GM23248 (cell line): ENCODE measurements at regions not wholly inside any gene's neighbourhood (a gene's known extent, or its start where the extent isn't known, plus 50 kb on each side); places are given as distances from the start of the nearest gene placed in this dataset.
"Not testable (repeated sequence)": the region's sequence is repeated elsewhere in the genome, so short reads cannot be mapped to it uniquely, and the experiment has no call there.

Source experiments
- DNase-seq: peaks from one replicate; pipeline ENCODE4 v3.0.0-alpha.2; 2015
- H2AFZ ChIP-seq: fragments of 200-600 bp; sonication (generic); 2 replicates; pipeline ENCODE4 v1.6.1; 2016; ENCODE audit warnings: antibody characterized with exemption
- H3F3A ChIP-seq: fragments of 200-600 bp; sonication (generic); 2 replicates; pipeline ENCODE4 v1.6.1; 2016; ENCODE audit warnings: mild to moderate bottlenecking, antibody characterized with exemption, mixed run types; ENCODE audit not compliant: insufficient read depth
- H3K27ac ChIP-seq: fragments of 200-600 bp; sonication (generic); 2 replicates; pipeline ENCODE4 v1.5.1; 2016; ENCODE audit warnings: mild to moderate bottlenecking
- H3K27me3 ChIP-seq: fragments of 200-600 bp; sonication (generic); replicated peaks from 2 replicates; pipeline ENCODE4 v1.6.1; 2016; ENCODE audit warnings: mild to moderate bottlenecking; ENCODE audit not compliant: insufficient read depth
- H3K36me3 ChIP-seq: fragments of 200-600 bp; sonication (generic); 2 replicates; pipeline ENCODE4 v1.6.1; 2016; ENCODE audit warnings: low read depth, mild to moderate bottlenecking
- H3K4me1 ChIP-seq: fragments of 200-600 bp; sonication (generic); 2 replicates; pipeline ENCODE4 v1.6.1; 2016; ENCODE audit warnings: mild to moderate bottlenecking; ENCODE audit not compliant: insufficient read depth
- H3K4me2 ChIP-seq: fragments of 200-600 bp; sonication (generic); one replicate; pipeline ENCODE4 v1.6.1; 2016; ENCODE audit warnings: mild to moderate bottlenecking; ENCODE audit not compliant: unreplicated experiment
- H3K4me3 ChIP-seq: fragments of 200-600 bp; sonication (generic); 2 replicates; pipeline ENCODE4 v1.5.1; 2016; ENCODE audit warnings: mild to moderate bottlenecking
- H3K79me2 ChIP-seq: fragments of 200-600 bp; sonication (generic); 2 replicates; pipeline ENCODE4 v1.6.1; 2016; ENCODE audit warnings: mild to moderate bottlenecking; ENCODE audit not compliant: insufficient read depth
- H3K9ac ChIP-seq: fragments of 200-600 bp; sonication (generic); 2 replicates; pipeline ENCODE4 v1.6.1; 2016; ENCODE audit warnings: mild to moderate bottlenecking
- H3K9me2 ChIP-seq: fragments of 200-600 bp; sonication (generic); 2 replicates; pipeline ENCODE4 v1.6.1; 2016; ENCODE audit warnings: mixed run types, mild to moderate bottlenecking, moderate library complexity; ENCODE audit not compliant: insufficient read depth
- H3K9me3 ChIP-seq: fragments of 200-600 bp; sonication (generic); one replicate; pipeline ENCODE4 v1.6.1; 2017; ENCODE audit warnings: low read depth
- H4K20me1 ChIP-seq: fragments of 200-600 bp; sonication (generic); 2 replicates; pipeline ENCODE4 v1.6.0; 2016; ENCODE audit not compliant: insufficient read depth
- EZH2 ChIP-seq: fragments of 200-600 bp; sonication (generic); IDR thresholded peaks from 2 replicates; pipeline ENCODE4 v1.6.1; 2018; ENCODE audit warnings: antibody characterized with exemption, mild to moderate bottlenecking; ENCODE audit not compliant: insufficient read depth, poor library complexity, severe bottlenecking
- EZH2phosphoT487 ChIP-seq: fragments of 200-600 bp; sonication (generic); IDR thresholded peaks from 2 replicates; pipeline ENCODE4 v1.6.1; 2018; ENCODE audit warnings: antibody characterized with exemption, moderate library complexity, mild to moderate bottlenecking, low read depth; ENCODE audit not compliant: insufficient read depth
- WGBS, 2 experiments: methylation state at CpG; one replicate each; pipeline ENCODE4 v1.1.6; 2015 to 2017; ENCODE audit warnings: low lambda C conversion rate in 2 of 2, low coverage in 1 of 2; ENCODE audit errors: missing lambda C conversion rate in 2 of 2; 5-methylcytosine and 5-hydroxymethylcytosine counted together
- in situ Hi-C: fragments of 300-500 bp; cut with MboI; formaldehyde crosslinking; loops from 2 replicates; pipeline ENCODE4 v1.15.0; 2020

DNA sequence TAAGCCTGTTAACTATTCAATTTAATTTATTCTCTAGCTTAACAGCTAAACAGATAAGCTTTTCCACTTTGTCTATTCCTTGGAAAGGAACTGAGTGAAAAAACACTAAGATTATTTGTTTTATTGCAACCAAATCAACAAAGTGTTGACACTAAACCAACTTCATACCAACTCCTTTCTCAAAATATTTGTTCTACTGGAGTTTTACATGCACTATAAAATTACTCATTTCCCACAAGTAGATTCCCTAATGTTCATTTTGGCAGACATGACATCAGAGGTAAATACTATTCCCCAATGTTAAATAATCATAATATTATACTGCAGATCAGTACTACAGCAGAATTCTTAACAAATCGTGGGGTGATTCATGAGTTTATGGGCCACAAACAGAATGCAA, 231.4 kb downstream of the TTC6 start:
- in situ Hi-C loops, result no loop called here
- H2AFZ ChIP-seq, result no peak overlapping the region
- H3K4me1 ChIP-seq, result no peaks in the 10 kb centered on the region
- TF ChIP-seq EZH2, result no peak
- no peak for TF ChIP-seq EZH2phosphoT487
- H4K20me1 ChIP-seq, result no peaks in the 10 kb centered on the region
- H3K4me3 ChIP-seq, result no peak overlapping the region
- 5 to 8% methylated on average over 1 of the region's 1 CpG for WGBS, 2 experiments
- H3K9ac ChIP-seq, result no peak overlapping the region
- DNase-seq, result no peak
- H3K9me2 ChIP-seq, result no peaks in the 10 kb centered on the region
- H3K4me2 ChIP-seq, result no peak overlapping the region
- H3K36me3 ChIP-seq, result no peaks in the 10 kb centered on the region
- no peaks in the 10 kb centered on the region for H3F3A ChIP-seq
- peaks cover 4% of the 10 kb centered on the region for H3K9me3 ChIP-seq
- no peaks in the 10 kb centered on the region for H3K27me3 ChIP-seq
- no peak overlapping the region for H3K27ac ChIP-seq
- H3K79me2 ChIP-seq, result no peaks in the 10 kb centered on the region

DNA sequence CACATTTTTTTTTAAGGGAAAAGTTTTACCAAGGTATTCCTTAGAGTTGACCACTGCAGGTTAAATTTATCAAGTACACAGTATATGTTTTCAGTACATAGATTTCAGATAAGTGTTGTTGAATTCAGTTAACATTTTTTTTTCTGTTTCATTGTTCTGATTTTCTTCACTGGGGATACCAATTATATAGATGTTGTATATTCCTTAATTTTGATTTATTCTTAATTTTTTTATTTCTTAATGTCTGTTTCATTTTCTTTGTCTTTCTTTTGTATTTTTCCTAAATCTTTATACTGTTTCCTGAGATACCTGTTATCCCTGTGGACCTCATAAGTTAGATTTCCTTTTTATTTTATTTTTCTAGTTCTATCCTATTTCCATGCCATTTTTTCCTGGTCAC, 234.8 kb downstream of the TTC6 start:
- H3K4me2 ChIP-seq, result no peak overlapping the region
- H3F3A ChIP-seq, result no peaks in the 10 kb centered on the region
- in situ Hi-C loops, result no loop called here
- H3K4me3 ChIP-seq, result no peak overlapping the region
- no peaks in the 10 kb centered on the region for H4K20me1 ChIP-seq
- no peak overlapping the region for H3K27ac ChIP-seq
- TF ChIP-seq EZH2, result no peak
- TF ChIP-seq EZH2phosphoT487, result no peak
- H3K9me3 ChIP-seq, result peaks cover 7% of the 10 kb centered on the region
- H3K4me1 ChIP-seq, result no peaks in the 10 kb centered on the region
- H3K9ac ChIP-seq, result no peak overlapping the region
- no peaks in the 10 kb centered on the region for H3K36me3 ChIP-seq
- no peaks in the 10 kb centered on the region for H3K27me3 ChIP-seq
- no peak for DNase-seq
- no peaks in the 10 kb centered on the region for H3K9me2 ChIP-seq
- no peaks in the 10 kb centered on the region for H3K79me2 ChIP-seq
- H2AFZ ChIP-seq, result no peak overlapping the region

DNA sequence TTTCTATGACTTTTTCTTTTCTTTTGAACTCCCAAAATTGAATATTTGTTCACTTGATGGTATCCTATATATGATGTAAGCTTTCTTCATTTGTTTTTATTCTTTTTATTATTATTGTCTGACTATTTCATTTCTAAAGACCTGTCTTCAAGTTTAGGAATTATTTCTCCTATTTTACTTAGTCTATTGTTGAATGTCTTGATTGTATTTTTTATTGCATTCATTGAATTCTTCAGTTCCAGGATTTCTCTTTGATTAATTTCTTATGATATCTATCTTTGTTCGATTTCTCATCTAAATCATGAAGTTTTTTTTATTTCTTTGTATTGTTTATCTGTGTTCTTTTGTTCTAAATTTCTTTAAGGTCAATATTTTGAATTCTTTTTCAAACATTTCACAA, 238.8 kb downstream of the TTC6 start:
- H3K27me3 ChIP-seq, result no peaks in the 10 kb centered on the region
- WGBS, 2 experiments, result 2 to 10% methylated on average over 1 of the region's 1 CpG
- in situ Hi-C loops, result no loop called here

DNA sequence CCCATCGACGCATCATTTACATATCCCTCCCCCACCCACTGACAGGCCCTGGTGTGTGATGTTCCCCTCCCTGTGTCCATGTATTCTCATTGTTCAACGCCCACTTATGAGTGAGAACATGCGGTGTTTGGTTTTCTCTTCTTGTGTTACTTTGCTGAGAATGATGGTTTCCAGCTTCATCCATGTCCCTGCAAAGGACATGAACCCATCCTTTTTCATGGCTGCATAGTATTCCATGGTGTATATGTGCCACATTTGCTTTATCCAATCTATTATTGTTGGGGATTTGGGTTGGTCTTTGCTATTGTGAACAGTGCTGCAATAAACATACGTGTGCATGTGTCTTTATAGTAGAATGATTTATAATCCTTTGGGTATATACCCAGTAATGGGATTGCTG, 243.3 kb downstream of the TTC6 start:
- H3K79me2 ChIP-seq, DNase-seq, H3K4me1 ChIP-seq, H3K27me3 ChIP-seq, H3K9ac ChIP-seq, H3F3A ChIP-seq, H3K4me2 ChIP-seq, H3K4me3 ChIP-seq, H3K27ac ChIP-seq, H3K36me3 ChIP-seq, H3K9me3 ChIP-seq, H3K9me2 ChIP-seq, in situ Hi-C loops, H4K20me1 ChIP-seq, H2AFZ ChIP-seq: not testable (repeated sequence)
- WGBS, 2 experiments, result 36 to 39% methylated on average over 5 of the region's 5 CpGs

More for the DNA sequence above, 238.8 kb downstream of the TTC6 start:
- peaks cover 7% of the 10 kb centered on the region for H3K9me3 ChIP-seq
- no peaks in the 10 kb centered on the region for H3K9me2 ChIP-seq
- no peaks in the 10 kb centered on the region for H3K79me2 ChIP-seq
- H3K27ac ChIP-seq, result no peak overlapping the region
- no peak overlapping the region for H3K4me2 ChIP-seq
- H3K9ac ChIP-seq, result no peak overlapping the region
- H3K4me1 ChIP-seq, result no peaks in the 10 kb centered on the region
- no peaks in the 10 kb centered on the region for H4K20me1 ChIP-seq
- no peak overlapping the region for H3K4me3 ChIP-seq
- no peaks in the 10 kb centered on the region for H3F3A ChIP-seq
- H2AFZ ChIP-seq, result no peak overlapping the region
- no peaks in the 10 kb centered on the region for H3K36me3 ChIP-seq
- no peak for DNase-seq
- TF ChIP-seq EZH2, result no peak
- no peak for TF ChIP-seq EZH2phosphoT487

DNA sequence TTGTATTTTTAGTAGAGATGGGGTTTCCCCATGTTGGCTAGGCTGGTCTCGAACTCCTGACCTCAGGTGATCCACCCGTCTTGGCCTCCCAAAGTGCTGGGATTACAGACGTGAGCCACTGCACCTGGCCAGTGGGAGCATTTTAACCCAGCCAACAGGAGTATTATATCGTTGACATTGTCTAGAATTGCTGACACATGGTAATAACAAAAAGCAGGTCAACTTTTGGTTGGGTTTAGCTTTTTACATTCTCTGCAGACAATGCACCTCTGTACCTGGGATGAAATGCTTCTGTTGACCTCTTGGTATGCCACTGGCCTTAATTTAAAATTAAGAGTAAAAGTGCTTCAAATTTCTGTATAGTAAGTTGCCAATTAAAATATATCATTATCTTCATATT, 245.6 kb downstream of the TTC6 start:
- H3K4me2 ChIP-seq, H3K4me1 ChIP-seq, H3K36me3 ChIP-seq, DNase-seq, H3K27me3 ChIP-seq, H3F3A ChIP-seq, H3K9ac ChIP-seq, H3K9me2 ChIP-seq, H4K20me1 ChIP-seq, H3K4me3 ChIP-seq, H3K9me3 ChIP-seq, H3K27ac ChIP-seq, H2AFZ ChIP-seq, H3K79me2 ChIP-seq, in situ Hi-C loops: not testable (repeated sequence)
- WGBS, 2 experiments, result 7 to 24% methylated on average over 4 of the region's 4 CpGs
